HCT116 (cell line): ENCODE measurements at regions not wholly inside any gene's neighbourhood (a gene's known extent, or its start where the extent isn't known, plus 50 kb on each side); places are given as distances from the start of the nearest gene placed in this dataset.

Experiments
- ATAC-seq: fragments of 200-7000 bp; cut with Tn5 transposase; 2 replicates; pipeline ENCODE4 v1.9.1; 2020; ENCODE audit warnings: mild to moderate bottlenecking, moderate library complexity
- BruUV-seq: library from RNA; stranded (reverse); fragments of 400-500 nt; replicated peaks from 2 replicates; lab custom pipeline; 2021; lab: Mats Ljungman, UMichigan
- CTCF ChIA-PET: fragments of 300-600 bp; sonication (Branson Sonifier 250); formaldehyde crosslinking; loops from one replicate; lab custom pipeline; 2021; ENCODE audit warnings: antibody characterized with exemption; lab: Charles Lee
- POLR2A ChIA-PET: fragments of 300-600, 350-600 bp; sonication (Branson Sonifier 250); formaldehyde crosslinking; loops from one replicate; lab custom pipeline; 2021; ENCODE audit warnings: antibody characterized with exemption; lab: Charles Lee
- RAD21 ChIA-PET, 2 experiments: fragments of 300-600 bp; sonication (Branson Sonifier 250); formaldehyde crosslinking; loops; one replicate each; lab custom pipeline; 2023; ENCODE audit warnings: low total read pairs in 2 of 2; ENCODE audit not compliant: uncharacterized antibody in 2 of 2, unreplicated experiment in 2 of 2, low non-redundant PET in 1 of 2; lab: Charles Lee
- DNase-seq: peaks from one replicate; pipeline ENCODE4 v3.0.0-alpha.2; 2010; ENCODE audit warnings: low read depth, low spot score
- H2AFZ ChIP-seq: fragments of 200-600 bp; shearing (Covaris generic), sonication (generic); 2 replicates; pipeline ENCODE4 v1.6.1; 2017; ENCODE audit warnings: low read depth, mixed run types, mixed read lengths, antibody characterized with exemption, low read length; ENCODE audit not compliant: poor library complexity, severe bottlenecking
- H3K27ac ChIP-seq: 2 replicates; pipeline ENCODE4 v1.5.1; 2012; ENCODE audit warnings: low read depth, low read length
- H3K27me3 ChIP-seq: fragments of 200-600 bp; sonication (generic); 2 replicates; pipeline ENCODE4 v1.6.1; 2016; ENCODE audit warnings: mixed run types, low read length, mixed read lengths; ENCODE audit not compliant: insufficient read depth
- H3K36me3 ChIP-seq, 2 experiments: fragments of 200-500 bp in 1 of 2; fragments of 200-600 bp in 1 of 2; sonication (Bioruptor generic) in 1 of 2; sonication (generic) in 1 of 2; 2 replicates each; pipeline versions ENCODE4 v1.5.1 to v1.6.1; 2014 to 2016; ENCODE audit warnings: low read length in 2 of 2, inconsistent platforms in 1 of 2, mixed read lengths in 1 of 2, mixed run types in 1 of 2; ENCODE audit not compliant: insufficient read depth in 2 of 2, control insufficient read depth in 1 of 2
- H3K4me1 ChIP-seq, 2 experiments: fragments of 200-600 bp in 1 of 2; sonication (generic) in 1 of 2; 2 replicates each; pipeline versions ENCODE4 v1.5.1 to v1.6.1; 2012 to 2017; ENCODE audit warnings: low read length in 2 of 2, inconsistent platforms in 1 of 2, mild to moderate bottlenecking in 1 of 2, mixed read lengths in 1 of 2, mixed run types in 1 of 2, moderate library complexity in 1 of 2; ENCODE audit not compliant: insufficient read depth in 2 of 2, control insufficient read depth in 1 of 2
- H3K4me2 ChIP-seq: fragments of 200-600 bp; sonication (generic); 2 replicates; pipeline ENCODE4 v1.6.1; 2017; ENCODE audit warnings: mixed run types, low read length, mixed read lengths
- H3K4me3 ChIP-seq, 2 experiments: fragments of 200-600 bp in 1 of 2; sonication (generic) in 1 of 2; replicated peaks in 1 of 2; 2 replicates each; pipeline ENCODE4 v1.5.1; 2011 to 2016; ENCODE audit warnings: low read length in 2 of 2, control low read depth in 1 of 2, low read depth in 1 of 2, mild to moderate bottlenecking in 1 of 2, mixed read lengths in 1 of 2, mixed run types in 1 of 2
- H3K79me2 ChIP-seq: fragments of 200-600 bp; sonication (generic); 2 replicates; pipeline ENCODE4 v1.6.1; 2017; ENCODE audit warnings: mild to moderate bottlenecking, mixed run types, low read length, moderate library complexity, mixed read lengths; ENCODE audit not compliant: insufficient read depth
- H3K9ac ChIP-seq: fragments of 200-600 bp; sonication (generic); 2 replicates; pipeline ENCODE4 v1.6.1; 2016; ENCODE audit warnings: low read length, mixed read lengths
- H3K9me2 ChIP-seq: fragments of 200-600 bp; sonication (generic), shearing (Covaris generic); 2 replicates; pipeline ENCODE4 v1.6.1; 2017; ENCODE audit warnings: mixed run types, mild to moderate bottlenecking, moderate library complexity; ENCODE audit not compliant: insufficient read depth
- H3K9me3 ChIP-seq, 2 experiments: fragments of 200-500 bp in 1 of 2; fragments of 200-600 bp in 1 of 2; sonication (Bioruptor generic) in 1 of 2; sonication (generic) in 1 of 2; 2 replicates each; pipeline ENCODE4 v1.6.1; 2014 to 2017; ENCODE audit warnings: low read length in 2 of 2, mixed read lengths in 2 of 2, inconsistent platforms in 1 of 2, low read depth in 1 of 2, mild to moderate bottlenecking in 1 of 2, mixed run types in 1 of 2, moderate library complexity in 1 of 2; ENCODE audit not compliant: control insufficient read depth in 1 of 2, insufficient read depth in 1 of 2
- H4K20me1 ChIP-seq: fragments of 200-600 bp; sonication (generic), shearing (Covaris generic); 2 replicates; pipeline ENCODE4 v1.6.1; 2017; ENCODE audit warnings: mixed run types, mild to moderate bottlenecking, moderate library complexity; ENCODE audit not compliant: insufficient read depth
- CBX3 ChIP-seq: IDR thresholded peaks from 2 replicates; pipeline ENCODE4 v1.6.1; 2012; ENCODE audit warnings: low read depth
- CEBPB ChIP-seq: IDR thresholded peaks from 2 replicates; pipeline ENCODE4 v1.6.1; 2012; ENCODE audit warnings: low read depth
- ELF1 ChIP-seq: IDR thresholded peaks from 2 replicates; pipeline ENCODE4 v1.6.1; 2012; ENCODE audit warnings: low read depth, borderline replicate concordance
- EZH2 ChIP-seq: fragments of 200-600 bp; sonication (generic); IDR thresholded peaks from 2 replicates; pipeline ENCODE4 v1.6.1; 2017; ENCODE audit warnings: antibody characterized with exemption, mixed run types
- FOSL1 ChIP-seq: IDR thresholded peaks from 2 replicates; pipeline ENCODE4 v1.6.1; 2012; ENCODE audit warnings: low read depth
- POLR2A ChIP-seq: IDR thresholded peaks from 2 replicates; pipeline ENCODE4 v1.7.0; 2011; ENCODE audit warnings: borderline replicate concordance; ENCODE audit not compliant: insufficient read depth, insufficient read length; ENCODE audit errors: extremely low read depth
- RAD21 ChIP-seq: IDR thresholded peaks from 2 replicates; pipeline ENCODE4 v1.6.1; 2012; ENCODE audit warnings: low read depth, mild to moderate bottlenecking
- SIN3A ChIP-seq: IDR thresholded peaks from 2 replicates; pipeline ENCODE4 v1.6.1; 2012; ENCODE audit warnings: low read depth
- ZNF274 ChIP-seq: fragments of 200-500 bp; sonication (Bioruptor generic); IDR thresholded peaks from 2 replicates; pipeline ENCODE4 v1.6.1; 2014; ENCODE audit warnings: mild to moderate bottlenecking, low read depth, low read length, inconsistent platforms
- intact Hi-C: fragments of 100-400 bp; cut with micrococcal nuclease; formaldehyde crosslinking; loops from 2 replicates; pipeline ENCODE4 v1.10.0; 2022
- TF ChIP-seq, protein P1 (sequence below): IDR thresholded peaks from 2 replicates; pipeline ENCODE4 v1.6.1; 2011; ENCODE audit warnings: mild to moderate bottlenecking, low read length, moderate library complexity; ENCODE audit not compliant: insufficient replicate concordance; ENCODE audit errors: extremely low read depth
- TF ChIP-seq, protein P2 (sequence below): IDR thresholded peaks from 2 replicates; pipeline ENCODE4 v1.6.1; 2012; ENCODE audit warnings: low read depth
- TF ChIP-seq, protein P3 (sequence below), 3 experiments: fragments of 200-600 bp in 1 of 3; sonication (generic) in 1 of 3; IDR thresholded peaks in 2 of 3; conservative IDR thresholded peaks in 1 of 3; 2 replicates each; pipeline ENCODE4 v1.5.1; 2012 to 2017; ENCODE audit warnings: low read depth in 2 of 3, low read length in 2 of 3, antibody characterized with exemption in 1 of 3, borderline replicate concordance in 1 of 3, control low read depth in 1 of 3, mild to moderate bottlenecking in 1 of 3, mixed read lengths in 1 of 3, mixed run types in 1 of 3, moderate library complexity in 1 of 3; ENCODE audit not compliant: insufficient read depth in 1 of 3
- TF ChIP-seq, protein P4 (sequence below): IDR thresholded peaks from 2 replicates; pipeline ENCODE4 v1.6.1; 2012

DNA sequence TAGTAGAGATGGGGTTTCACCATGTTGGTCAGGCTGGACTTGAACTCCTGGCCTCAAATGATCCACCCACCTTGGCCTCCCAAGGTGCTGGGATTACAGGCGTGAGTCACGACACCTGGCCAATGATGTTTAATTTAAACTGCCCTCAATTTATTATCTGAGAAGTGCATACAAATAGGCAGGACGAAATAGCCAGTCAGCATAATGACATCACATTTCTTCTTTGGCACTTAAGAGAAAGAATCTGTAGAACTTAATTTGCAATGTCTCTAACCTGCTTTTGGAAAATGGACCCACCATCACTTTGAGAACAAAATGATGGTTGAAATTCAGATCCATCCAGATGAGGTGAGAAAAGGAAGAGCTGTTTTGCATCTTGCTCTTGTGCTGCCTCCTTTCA, 52.5 kb upstream of the ZNF608 start:
- CTCF ChIA-PET = no interaction called here
- peaks cover 0 to 3% of the 10 kb centered on the region in 2 experiments; a peak in 1 of 4 replicates for H3K4me1 ChIP-seq

More for the DNA sequence above, 52.5 kb upstream of the ZNF608 start:
- Histone ChIP-seq H2AFZ (no peak overlapping the region), H3K27ac (no peak overlapping the region), H3K9me2 (no peaks in the 10 kb centered on the region)
- POLR2A ChIA-PET = no interaction called here
- TF ChIP-seq SIN3A = no peak
- TF ChIP-seq FOSL1 = no peak
- TF ChIP-seq ELF1 = no peak
- TF ChIP-seq, protein P1, sequence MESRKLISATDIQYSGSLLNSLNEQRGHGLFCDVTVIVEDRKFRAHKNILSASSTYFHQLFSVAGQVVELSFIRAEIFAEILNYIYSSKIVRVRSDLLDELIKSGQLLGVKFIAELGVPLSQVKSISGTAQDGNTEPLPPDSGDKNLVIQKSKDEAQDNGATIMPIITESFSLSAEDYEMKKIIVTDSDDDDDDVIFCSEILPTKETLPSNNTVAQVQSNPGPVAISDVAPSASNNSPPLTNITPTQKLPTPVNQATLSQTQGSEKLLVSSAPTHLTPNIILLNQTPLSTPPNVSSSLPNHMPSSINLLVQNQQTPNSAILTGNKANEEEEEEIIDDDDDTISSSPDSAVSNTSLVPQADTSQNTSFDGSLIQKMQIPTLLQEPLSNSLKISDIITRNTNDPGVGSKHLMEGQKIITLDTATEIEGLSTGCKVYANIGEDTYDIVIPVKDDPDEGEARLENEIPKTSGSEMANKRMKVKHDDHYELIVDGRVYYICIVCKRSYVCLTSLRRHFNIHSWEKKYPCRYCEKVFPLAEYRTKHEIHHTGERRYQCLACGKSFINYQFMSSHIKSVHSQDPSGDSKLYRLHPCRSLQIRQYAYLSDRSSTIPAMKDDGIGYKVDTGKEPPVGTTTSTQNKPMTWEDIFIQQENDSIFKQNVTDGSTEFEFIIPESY = no peak
- no peak for TF ChIP-seq POLR2A
- TF ChIP-seq, protein P2, sequence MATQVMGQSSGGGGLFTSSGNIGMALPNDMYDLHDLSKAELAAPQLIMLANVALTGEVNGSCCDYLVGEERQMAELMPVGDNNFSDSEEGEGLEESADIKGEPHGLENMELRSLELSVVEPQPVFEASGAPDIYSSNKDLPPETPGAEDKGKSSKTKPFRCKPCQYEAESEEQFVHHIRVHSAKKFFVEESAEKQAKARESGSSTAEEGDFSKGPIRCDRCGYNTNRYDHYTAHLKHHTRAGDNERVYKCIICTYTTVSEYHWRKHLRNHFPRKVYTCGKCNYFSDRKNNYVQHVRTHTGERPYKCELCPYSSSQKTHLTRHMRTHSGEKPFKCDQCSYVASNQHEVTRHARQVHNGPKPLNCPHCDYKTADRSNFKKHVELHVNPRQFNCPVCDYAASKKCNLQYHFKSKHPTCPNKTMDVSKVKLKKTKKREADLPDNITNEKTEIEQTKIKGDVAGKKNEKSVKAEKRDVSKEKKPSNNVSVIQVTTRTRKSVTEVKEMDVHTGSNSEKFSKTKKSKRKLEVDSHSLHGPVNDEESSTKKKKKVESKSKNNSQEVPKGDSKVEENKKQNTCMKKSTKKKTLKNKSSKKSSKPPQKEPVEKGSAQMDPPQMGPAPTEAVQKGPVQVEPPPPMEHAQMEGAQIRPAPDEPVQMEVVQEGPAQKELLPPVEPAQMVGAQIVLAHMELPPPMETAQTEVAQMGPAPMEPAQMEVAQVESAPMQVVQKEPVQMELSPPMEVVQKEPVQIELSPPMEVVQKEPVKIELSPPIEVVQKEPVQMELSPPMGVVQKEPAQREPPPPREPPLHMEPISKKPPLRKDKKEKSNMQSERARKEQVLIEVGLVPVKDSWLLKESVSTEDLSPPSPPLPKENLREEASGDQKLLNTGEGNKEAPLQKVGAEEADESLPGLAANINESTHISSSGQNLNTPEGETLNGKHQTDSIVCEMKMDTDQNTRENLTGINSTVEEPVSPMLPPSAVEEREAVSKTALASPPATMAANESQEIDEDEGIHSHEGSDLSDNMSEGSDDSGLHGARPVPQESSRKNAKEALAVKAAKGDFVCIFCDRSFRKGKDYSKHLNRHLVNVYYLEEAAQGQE = no peak
- TF ChIP-seq CBX3 = no peak
- TF ChIP-seq, protein P3, sequence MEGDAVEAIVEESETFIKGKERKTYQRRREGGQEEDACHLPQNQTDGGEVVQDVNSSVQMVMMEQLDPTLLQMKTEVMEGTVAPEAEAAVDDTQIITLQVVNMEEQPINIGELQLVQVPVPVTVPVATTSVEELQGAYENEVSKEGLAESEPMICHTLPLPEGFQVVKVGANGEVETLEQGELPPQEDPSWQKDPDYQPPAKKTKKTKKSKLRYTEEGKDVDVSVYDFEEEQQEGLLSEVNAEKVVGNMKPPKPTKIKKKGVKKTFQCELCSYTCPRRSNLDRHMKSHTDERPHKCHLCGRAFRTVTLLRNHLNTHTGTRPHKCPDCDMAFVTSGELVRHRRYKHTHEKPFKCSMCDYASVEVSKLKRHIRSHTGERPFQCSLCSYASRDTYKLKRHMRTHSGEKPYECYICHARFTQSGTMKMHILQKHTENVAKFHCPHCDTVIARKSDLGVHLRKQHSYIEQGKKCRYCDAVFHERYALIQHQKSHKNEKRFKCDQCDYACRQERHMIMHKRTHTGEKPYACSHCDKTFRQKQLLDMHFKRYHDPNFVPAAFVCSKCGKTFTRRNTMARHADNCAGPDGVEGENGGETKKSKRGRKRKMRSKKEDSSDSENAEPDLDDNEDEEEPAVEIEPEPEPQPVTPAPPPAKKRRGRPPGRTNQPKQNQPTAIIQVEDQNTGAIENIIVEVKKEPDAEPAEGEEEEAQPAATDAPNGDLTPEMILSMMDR (IDR thresholded peaks at IDR 0.05 in 2 of 3, conservative IDR thresholded peaks at IDR 0.05 in 1 of 3; ENCODE audit: borderline replicate concordance in 1 of 3, insufficient read depth in 1 of 3, low read depth in 2 of 3, low read length in 2 of 3) = no peak
- TF ChIP-seq CEBPB = no peak
- TF ChIP-seq RAD21 = no peak
- TF ChIP-seq EZH2 = no peak
- TF ChIP-seq, protein P4, sequence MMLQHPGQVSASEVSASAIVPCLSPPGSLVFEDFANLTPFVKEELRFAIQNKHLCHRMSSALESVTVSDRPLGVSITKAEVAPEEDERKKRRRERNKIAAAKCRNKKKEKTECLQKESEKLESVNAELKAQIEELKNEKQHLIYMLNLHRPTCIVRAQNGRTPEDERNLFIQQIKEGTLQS = no peak
- TF ChIP-seq ZNF274 = no peak
- TF ChIP-seq, all 23 proteins: peak for 0
- RAD21 ChIA-PET = no interaction called here
- DNase-seq (no peak), ATAC-seq (no peak)
- H3K4me3 ChIP-seq = no peak overlapping the region
- intact Hi-C loops = no loop called here
- BruUV-seq = no TSS peak
- no peaks in the 10 kb centered on the region for H3K79me2 ChIP-seq
- no peaks in the 10 kb centered on the region for H3K9me3 ChIP-seq
- no peak overlapping the region for H3K4me2 ChIP-seq
- no peaks in the 10 kb centered on the region for H4K20me1 ChIP-seq
- H3K9ac ChIP-seq = no peak overlapping the region
- H3K27me3 ChIP-seq = no peaks in the 10 kb centered on the region
- no peaks in the 10 kb centered on the region for H3K36me3 ChIP-seq
